ENCODE measurements at regions not wholly inside any gene's neighbourhood (a gene's known extent, or its start where the extent isn't known, plus 50 kb on each side); places are given as distances from the start of the nearest gene placed in this dataset.

GRCh38 chr11:30741039-30741550, 154.9 kb upstream of the MPPED2 start:
- no peak overlapping the region for H3K27ac ChIP-seq
- TF ChIP-seq, protein P1, sequence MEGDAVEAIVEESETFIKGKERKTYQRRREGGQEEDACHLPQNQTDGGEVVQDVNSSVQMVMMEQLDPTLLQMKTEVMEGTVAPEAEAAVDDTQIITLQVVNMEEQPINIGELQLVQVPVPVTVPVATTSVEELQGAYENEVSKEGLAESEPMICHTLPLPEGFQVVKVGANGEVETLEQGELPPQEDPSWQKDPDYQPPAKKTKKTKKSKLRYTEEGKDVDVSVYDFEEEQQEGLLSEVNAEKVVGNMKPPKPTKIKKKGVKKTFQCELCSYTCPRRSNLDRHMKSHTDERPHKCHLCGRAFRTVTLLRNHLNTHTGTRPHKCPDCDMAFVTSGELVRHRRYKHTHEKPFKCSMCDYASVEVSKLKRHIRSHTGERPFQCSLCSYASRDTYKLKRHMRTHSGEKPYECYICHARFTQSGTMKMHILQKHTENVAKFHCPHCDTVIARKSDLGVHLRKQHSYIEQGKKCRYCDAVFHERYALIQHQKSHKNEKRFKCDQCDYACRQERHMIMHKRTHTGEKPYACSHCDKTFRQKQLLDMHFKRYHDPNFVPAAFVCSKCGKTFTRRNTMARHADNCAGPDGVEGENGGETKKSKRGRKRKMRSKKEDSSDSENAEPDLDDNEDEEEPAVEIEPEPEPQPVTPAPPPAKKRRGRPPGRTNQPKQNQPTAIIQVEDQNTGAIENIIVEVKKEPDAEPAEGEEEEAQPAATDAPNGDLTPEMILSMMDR (conservative IDR thresholded peaks at IDR 0.05), result no peak
- no peak for TF ChIP-seq ZFX (IDR thresholded peaks at IDR 0.05)

GRCh38 chr11:30740091-30740490, 153.9 kb upstream of the MPPED2 start:
- TF ChIP-seq ZFX (IDR thresholded peaks at IDR 0.05), result no peak
- TF ChIP-seq, protein P1 (conservative IDR thresholded peaks at IDR 0.05), result no peak

GRCh38 chr11:30735946-30736345, 149.8 kb upstream of the MPPED2 start:
- no peak for TF ChIP-seq ZFX (IDR thresholded peaks at IDR 0.05)
- TF ChIP-seq, protein P1 (conservative IDR thresholded peaks at IDR 0.05), result no peak
- H3K27ac ChIP-seq, result no peak overlapping the region

More at GRCh38 chr11:30740091-30740490, 153.9 kb upstream of the MPPED2 start:
- no peak overlapping the region for H3K27ac ChIP-seq

DNA sequence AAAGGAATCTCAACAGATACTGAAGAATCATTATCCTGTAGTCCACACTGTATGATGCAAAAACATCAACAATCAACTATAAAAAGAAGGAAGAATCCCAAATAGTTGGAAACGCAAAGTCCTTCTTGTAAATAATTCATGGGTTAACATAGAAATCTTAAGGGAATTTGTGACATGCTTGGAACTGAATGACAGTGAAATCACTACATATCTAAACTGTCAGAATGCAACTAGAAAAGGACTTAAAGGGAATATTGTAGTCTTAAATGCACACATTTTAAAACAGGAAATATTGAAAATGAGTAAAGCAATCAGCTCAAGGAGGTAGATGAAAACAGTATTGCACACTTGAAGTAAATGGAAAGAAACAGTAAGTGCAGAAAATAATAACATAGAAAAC, 147.6 kb upstream of the MPPED2 start:
- TF ChIP-seq, protein P1 (conservative IDR thresholded peaks at IDR 0.05), result no peak
- no peak for TF ChIP-seq ZFX (IDR thresholded peaks at IDR 0.05)
- no peak overlapping the region for H3K27ac ChIP-seq

- H3K27ac ChIP-seq, result no peak overlapping the region
- TF ChIP-seq, protein P1 (conservative IDR thresholded peaks at IDR 0.05), result no peak
- no peak for TF ChIP-seq ZFX (IDR thresholded peaks at IDR 0.05)
Measured at GRCh38 chr11:30730011-30730410, 143.9 kb upstream of the MPPED2 start.

GRCh38 chr11:30729187-30729713, 143.1 kb upstream of the MPPED2 start:
- no peak overlapping the region for H3K27ac ChIP-seq
- TF ChIP-seq, protein P1 (conservative IDR thresholded peaks at IDR 0.05), result no peak
- no peak for TF ChIP-seq ZFX (IDR thresholded peaks at IDR 0.05)

GRCh38 chr11:30725645-30726195, 139.6 kb upstream of the MPPED2 start:
- no peak for TF ChIP-seq ZFX (IDR thresholded peaks at IDR 0.05)
- TF ChIP-seq, protein P1 (conservative IDR thresholded peaks at IDR 0.05), result no peak
- no peak overlapping the region for H3K27ac ChIP-seq
